ENCODE measurements at regions not wholly inside any gene's neighbourhood (a gene's known extent, or its start where the extent isn't known, plus 50 kb on each side); places are given as distances from the start of the nearest gene placed in this dataset.

DNA sequence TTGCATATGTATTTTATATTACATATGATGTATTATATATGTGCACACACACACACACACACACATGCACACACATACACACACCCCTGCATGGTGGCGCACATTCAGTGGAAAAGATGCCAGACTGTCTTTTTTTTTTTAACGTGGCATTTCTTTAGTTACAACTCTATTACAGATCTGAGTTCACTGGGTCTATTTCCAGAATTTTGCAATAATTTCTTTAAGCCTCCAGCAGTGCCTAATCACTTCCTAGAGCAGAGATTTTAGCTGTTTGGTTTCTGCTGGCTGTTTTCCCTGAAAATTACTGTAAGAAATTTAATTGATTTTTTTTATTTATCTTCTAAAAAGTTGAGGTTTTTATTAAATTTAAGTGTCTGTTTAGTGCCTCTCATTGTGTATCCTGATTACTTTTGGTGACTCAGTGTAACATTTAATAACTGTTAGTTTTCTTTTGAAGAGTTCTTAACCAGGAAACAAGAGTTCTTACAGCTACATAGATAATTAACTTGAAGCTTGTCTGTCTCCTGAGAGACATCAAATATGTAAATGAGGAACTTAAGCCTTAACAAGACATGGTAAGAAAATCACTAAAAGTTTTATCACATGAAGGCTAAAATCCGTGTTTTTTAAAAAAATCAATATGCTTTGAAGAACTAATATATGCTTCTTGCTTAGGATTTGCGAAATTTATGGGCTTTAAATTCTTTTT, 232.0 kb downstream of the MDFIC start:
- DNase-seq (ENCODE audit: low read depth), result no peak
- H3K4me3 ChIP-seq (ENCODE audit: low read depth, low read length), result no peak overlapping the region
- TF ChIP-seq, protein P1, sequence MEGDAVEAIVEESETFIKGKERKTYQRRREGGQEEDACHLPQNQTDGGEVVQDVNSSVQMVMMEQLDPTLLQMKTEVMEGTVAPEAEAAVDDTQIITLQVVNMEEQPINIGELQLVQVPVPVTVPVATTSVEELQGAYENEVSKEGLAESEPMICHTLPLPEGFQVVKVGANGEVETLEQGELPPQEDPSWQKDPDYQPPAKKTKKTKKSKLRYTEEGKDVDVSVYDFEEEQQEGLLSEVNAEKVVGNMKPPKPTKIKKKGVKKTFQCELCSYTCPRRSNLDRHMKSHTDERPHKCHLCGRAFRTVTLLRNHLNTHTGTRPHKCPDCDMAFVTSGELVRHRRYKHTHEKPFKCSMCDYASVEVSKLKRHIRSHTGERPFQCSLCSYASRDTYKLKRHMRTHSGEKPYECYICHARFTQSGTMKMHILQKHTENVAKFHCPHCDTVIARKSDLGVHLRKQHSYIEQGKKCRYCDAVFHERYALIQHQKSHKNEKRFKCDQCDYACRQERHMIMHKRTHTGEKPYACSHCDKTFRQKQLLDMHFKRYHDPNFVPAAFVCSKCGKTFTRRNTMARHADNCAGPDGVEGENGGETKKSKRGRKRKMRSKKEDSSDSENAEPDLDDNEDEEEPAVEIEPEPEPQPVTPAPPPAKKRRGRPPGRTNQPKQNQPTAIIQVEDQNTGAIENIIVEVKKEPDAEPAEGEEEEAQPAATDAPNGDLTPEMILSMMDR (conservative IDR thresholded peaks at IDR 0.05; ENCODE audit: low read depth, low read length), result no peak

DNA sequence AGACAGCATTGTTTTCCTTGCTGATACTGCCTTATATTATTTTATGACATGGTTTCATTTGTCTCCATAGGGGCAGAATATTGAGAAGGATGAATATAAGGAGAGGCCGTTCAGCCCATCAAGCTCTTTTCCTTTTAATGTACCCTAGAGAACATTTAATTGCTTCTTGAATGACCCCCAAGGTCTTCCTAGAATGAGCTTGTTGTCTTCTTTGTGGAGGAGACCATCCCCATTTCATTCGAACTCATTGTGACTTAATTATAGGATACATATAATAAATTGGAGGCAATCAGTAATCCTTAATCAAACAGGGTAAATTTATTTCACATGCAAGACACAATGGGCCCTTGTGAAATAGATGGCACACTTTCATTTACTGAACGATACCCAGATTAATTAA, 231.3 kb downstream of the MDFIC start:
- no peak for DNase-seq (ENCODE audit: low read depth)
- H3K4me3 ChIP-seq (ENCODE audit: low read depth, low read length), result no peak overlapping the region
- TF ChIP-seq, protein P1 (conservative IDR thresholded peaks at IDR 0.05; ENCODE audit: low read depth, low read length), result no peak

DNA sequence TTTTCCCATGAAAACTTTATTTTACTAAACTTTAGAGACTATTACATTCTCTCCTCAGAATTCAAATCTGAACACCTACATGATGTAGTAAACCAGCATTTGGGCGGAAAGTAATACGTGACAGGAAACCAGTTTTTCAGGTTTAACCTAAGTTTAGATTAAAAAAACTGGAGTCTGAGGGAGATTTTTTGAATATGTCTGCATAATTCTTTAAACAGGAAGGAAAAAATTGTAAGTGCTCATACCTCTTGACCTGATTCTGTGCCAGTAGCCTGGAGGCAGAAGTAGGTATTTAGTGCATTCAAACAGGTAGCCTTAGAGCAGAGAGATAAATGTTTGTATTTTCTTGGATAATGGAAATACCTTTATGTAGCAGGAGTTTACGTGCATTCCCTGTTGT, 224.3 kb downstream of the MDFIC start:
- DNase-seq (ENCODE audit: low read depth), result no peak
- TF ChIP-seq, protein P1 (conservative IDR thresholded peaks at IDR 0.05; ENCODE audit: low read depth, low read length), result no peak
- H3K4me3 ChIP-seq (ENCODE audit: low read depth, low read length), result no peak overlapping the region

DNA sequence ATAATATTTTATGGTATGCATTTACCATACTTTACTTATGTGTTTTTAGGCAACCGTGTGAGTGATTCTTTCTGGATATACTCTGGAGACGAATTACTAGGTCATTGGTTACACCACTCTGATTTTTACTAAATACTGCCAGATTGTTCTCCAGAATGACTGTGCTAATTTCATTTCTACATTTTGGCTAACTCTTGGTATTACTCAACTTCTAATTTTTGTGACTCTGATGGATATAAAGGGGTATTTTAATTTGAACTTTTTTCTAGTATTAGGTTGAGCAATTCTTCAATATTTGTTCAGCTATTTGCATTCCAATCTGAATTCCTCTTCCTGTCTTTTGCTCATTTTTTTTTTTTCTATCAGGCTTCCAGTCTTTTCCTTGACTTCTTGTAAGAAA, 223.6 kb downstream of the MDFIC start:
- H3K4me3 ChIP-seq (ENCODE audit: low read depth, low read length), result no peak overlapping the region
- TF ChIP-seq, protein P1 (conservative IDR thresholded peaks at IDR 0.05; ENCODE audit: low read depth, low read length), result no peak
- peak; percentile 63 for DNase-seq (ENCODE audit: low read depth)

DNA sequence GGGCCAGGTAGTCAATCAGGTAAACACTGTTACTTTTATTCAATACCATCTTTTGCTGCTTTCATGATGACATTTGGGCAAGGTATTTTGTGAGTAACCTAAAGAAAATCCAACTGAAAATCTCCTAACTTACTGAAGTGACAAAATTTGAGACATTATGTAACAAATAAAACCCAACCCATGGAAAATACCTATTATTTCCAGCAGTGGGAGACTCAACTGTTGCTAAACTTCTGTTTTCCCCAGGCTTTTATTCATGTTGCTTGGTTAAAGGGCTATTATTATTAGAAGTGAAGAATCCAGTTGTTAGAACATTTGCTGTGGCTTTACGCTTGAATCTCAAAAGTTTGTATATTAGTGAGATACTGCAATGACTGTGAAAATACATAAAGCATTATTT, 215.9 kb downstream of the MDFIC start:
- no peak for DNase-seq (ENCODE audit: low read depth)
- TF ChIP-seq, protein P1 (conservative IDR thresholded peaks at IDR 0.05; ENCODE audit: low read depth, low read length), result no peak
- no peak overlapping the region for H3K4me3 ChIP-seq (ENCODE audit: low read depth, low read length)

DNA sequence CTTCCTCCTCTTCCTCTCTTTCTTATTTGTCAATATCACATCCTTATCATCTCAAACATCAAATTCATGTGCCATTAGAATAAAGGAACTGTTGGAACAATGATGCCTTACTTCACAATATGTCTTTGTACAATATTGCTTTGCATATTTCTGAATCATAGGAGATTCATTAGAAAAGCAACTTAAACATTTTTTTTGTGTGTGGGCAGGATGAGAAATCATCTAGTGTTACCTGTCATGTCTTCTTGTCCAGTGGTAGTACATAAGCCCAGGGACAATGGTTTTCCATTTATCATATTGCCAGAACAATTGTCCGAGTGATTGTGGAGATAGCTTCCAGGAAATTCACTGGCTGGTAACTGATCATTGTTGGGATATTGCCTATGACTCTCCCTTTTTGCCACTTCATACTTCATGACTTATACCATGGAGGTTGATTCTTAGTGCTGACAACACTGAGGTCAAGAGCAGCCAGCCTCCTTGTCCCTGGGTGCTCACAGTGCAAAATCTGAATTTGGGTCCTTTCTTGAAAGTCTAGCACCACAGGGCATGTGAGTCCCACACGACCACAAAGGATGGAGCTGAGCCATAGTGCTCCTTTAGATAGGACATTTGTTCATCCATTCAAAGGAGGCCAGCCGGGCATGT, 215.0 kb downstream of the MDFIC start:
- TF ChIP-seq, protein P1 (conservative IDR thresholded peaks at IDR 0.05; ENCODE audit: low read depth, low read length), result no peak

More for the DNA sequence above, 215.0 kb downstream of the MDFIC start:
- no peak overlapping the region for H3K4me3 ChIP-seq (ENCODE audit: low read depth, low read length)
- no peak for DNase-seq (ENCODE audit: low read depth)

All from choroid plexus epithelial cell (primary cell).